Esophagus (tissue), 2 donors: ENCODE measurements at regions not wholly inside any gene's neighbourhood (a gene's known extent, or its start where the extent isn't known, plus 50 kb on each side); places are given as distances from the start of the nearest gene placed in this dataset.

Experiments
- H3K27ac ChIP-seq, 2 donors: one replicate each; pipeline ENCODE4 v1.5.1; 2013; ENCODE audit warnings: low read depth in 2 of 2, mild to moderate bottlenecking in 2 of 2, inconsistent platforms in 1 of 2, low read length in 1 of 2, moderate library complexity in 1 of 2
- H3K27me3 ChIP-seq, 2 donors: one replicate each; pipeline ENCODE4 v1.6.1; 2013; ENCODE audit warnings: low read length in 2 of 2, control low read depth in 1 of 2, mild to moderate bottlenecking in 1 of 2; ENCODE audit not compliant: insufficient read depth in 2 of 2, control insufficient read depth in 1 of 2
- H3K36me3 ChIP-seq, 2 donors: one replicate each; pipeline ENCODE4 v1.6.1; 2013; ENCODE audit warnings: low read length in 1 of 2; ENCODE audit not compliant: control insufficient read depth in 2 of 2, insufficient read depth in 2 of 2
- H3K4me1 ChIP-seq, 2 donors: one replicate each; pipeline ENCODE4 v1.6.1; 2013; ENCODE audit warnings: low read length in 1 of 2; ENCODE audit not compliant: control insufficient read depth in 2 of 2, insufficient read depth in 2 of 2
- H3K4me3 ChIP-seq, 2 donors: one replicate each; pipeline ENCODE4 v1.5.1; 2013; ENCODE audit warnings: low read length in 2 of 2, mild to moderate bottlenecking in 2 of 2, low read depth in 1 of 2, moderate library complexity in 1 of 2
- H3K9me3 ChIP-seq, 2 donors: one replicate each; pipeline ENCODE4 v1.6.1; 2013; ENCODE audit warnings: mild to moderate bottlenecking in 2 of 2, low read depth in 1 of 2, low read length in 1 of 2, moderate library complexity in 1 of 2; ENCODE audit not compliant: control insufficient read depth in 2 of 2, insufficient read depth in 1 of 2
- WGBS, 2 donors: extraction: QIAGEN DNeasy Blood & Tissue Kit; methylation state at CpG; one replicate each; pipeline ENCODE4 v1.1.7; 2013; 5-methylcytosine and 5-hydroxymethylcytosine counted together
- donor health status: healthy with polysubstance abuse.
- donor health status: Bipolar disorder and iron deficiency.

GRCh38 chr1:163799190-163799805, 477.5 kb downstream of the NUF2 start:
- H3K9me3 ChIP-seq: no peaks in the 10 kb centered on the region
- 77 to 88% methylated on average over 6 of the region's 6 CpGs for WGBS, 2 donors

GRCh38 chr1:163807331-163808049, 485.7 kb downstream of the NUF2 start:
- no peaks in the 10 kb centered on the region for H3K4me1 ChIP-seq
- no peak overlapping the region for H3K27ac ChIP-seq
- WGBS, 2 donors: 81 to 82% methylated on average over 3 of the region's 3 CpGs
- no peaks in the 10 kb centered on the region for H3K9me3 ChIP-seq
- no peaks in the 10 kb centered on the region for H3K27me3 ChIP-seq
- H3K4me3 ChIP-seq: no peak overlapping the region
- no peaks in the 10 kb centered on the region for H3K36me3 ChIP-seq

More at GRCh38 chr1:163799190-163799805, 477.5 kb downstream of the NUF2 start:
- Histone ChIP-seq H3K27me3 (no peaks in the 10 kb centered on the region), H3K36me3 (no peaks in the 10 kb centered on the region), H3K4me3 (no peak overlapping the region), H3K27ac (no peak overlapping the region), H3K4me1 (no peaks in the 10 kb centered on the region)

- Histone ChIP-seq H3K4me1 (no peaks in the 10 kb centered on the region), H3K4me3 (no peak overlapping the region), H3K9me3 (no peaks in the 10 kb centered on the region), H3K27ac (no peak overlapping the region), H3K27me3 (no peaks in the 10 kb centered on the region), H3K36me3 (no peaks in the 10 kb centered on the region)
- 84 to 86% methylated on average over 2 of the region's 2 CpGs for WGBS, 2 donors
These were observed 491.5 kb downstream of the NUF2 start for GRCh38 chr1:163813251-163813650.

GRCh38 chr1:163820226-163820625, 498.5 kb downstream of the NUF2 start:
- H3K9me3 ChIP-seq: no peaks in the 10 kb centered on the region
- no peaks in the 10 kb centered on the region for H3K36me3 ChIP-seq
- H3K4me1 ChIP-seq: no peaks in the 10 kb centered on the region
- H3K27me3 ChIP-seq: no peaks in the 10 kb centered on the region
- H3K4me3 ChIP-seq: no peak overlapping the region
- H3K27ac ChIP-seq: no peak overlapping the region

- 40 to 43% methylated on average over 1 of the region's 1 CpG for WGBS, 2 donors
- Histone ChIP-seq H3K36me3 (no peaks in the 10 kb centered on the region), H3K4me3 (no peak overlapping the region), H3K4me1 (no peaks in the 10 kb centered on the region), H3K27me3 (no peaks in the 10 kb centered on the region), H3K9me3 (no peaks in the 10 kb centered on the region), H3K27ac (no peak overlapping the region)
These were observed 499.0 kb downstream of the NUF2 start for GRCh38 chr1:163820766-163821165.

- H3K36me3 ChIP-seq: no peaks in the 10 kb centered on the region
- no peak overlapping the region for H3K27ac ChIP-seq
- H3K4me1 ChIP-seq: no peaks in the 10 kb centered on the region
- no peaks in the 10 kb centered on the region for H3K27me3 ChIP-seq
- no peak overlapping the region for H3K4me3 ChIP-seq
- no peaks in the 10 kb centered on the region for H3K9me3 ChIP-seq
These were observed 499.9 kb downstream of the NUF2 start for GRCh38 chr1:163821679-163822078.

GRCh38 chr1:163823017-163823416, 501.3 kb downstream of the NUF2 start:
- H3K36me3 ChIP-seq: no peaks in the 10 kb centered on the region
- H3K27ac ChIP-seq: no peak overlapping the region
- no peaks in the 10 kb centered on the region for H3K4me1 ChIP-seq
- no peaks in the 10 kb centered on the region for H3K9me3 ChIP-seq
- H3K4me3 ChIP-seq: no peak overlapping the region
- no peaks in the 10 kb centered on the region for H3K27me3 ChIP-seq

GRCh38 chr1:163824006-163824405, 502.3 kb downstream of the NUF2 start:
- no peaks in the 10 kb centered on the region for H3K36me3 ChIP-seq
- no peak overlapping the region for H3K27ac ChIP-seq
- no peaks in the 10 kb centered on the region for H3K27me3 ChIP-seq
- H3K4me3 ChIP-seq: no peak overlapping the region
- H3K9me3 ChIP-seq: no peaks in the 10 kb centered on the region
- H3K4me1 ChIP-seq: no peaks in the 10 kb centered on the region
- 8 to 29% methylated on average over 1 of the region's 1 CpG for WGBS, 2 donors

GRCh38 chr1:163824490-163824889, 502.7 kb downstream of the NUF2 start:
- 73 to 90% methylated on average over 3 of the region's 3 CpGs for WGBS, 2 donors
- Histone ChIP-seq H3K27me3 (no peaks in the 10 kb centered on the region), H3K4me3 (no peak overlapping the region), H3K9me3 (no peaks in the 10 kb centered on the region), H3K4me1 (no peaks in the 10 kb centered on the region), H3K27ac (no peak overlapping the region), H3K36me3 (no peaks in the 10 kb centered on the region)

- Histone ChIP-seq H3K27ac (no peak overlapping the region), H3K27me3 (no peaks in the 10 kb centered on the region), H3K9me3 (no peaks in the 10 kb centered on the region), H3K4me1 (no peaks in the 10 kb centered on the region), H3K4me3 (no peak overlapping the region), H3K36me3 (no peaks in the 10 kb centered on the region)
- 71 to 94% methylated on average over 3 of the region's 3 CpGs for WGBS, 2 donors
These were observed 504.7 kb downstream of the NUF2 start for GRCh38 chr1:163826500-163826899.
